ENCODE measurements at regions not wholly inside any gene's neighbourhood (a gene's known extent, or its start where the extent isn't known, plus 50 kb on each side); places are given as distances from the start of the nearest gene placed in this dataset.

GRCh38 chr3:69456631-69457030 lies 70.7 kb upstream of the FRMD4B start:
- no peak for TF ChIP-seq GATA2 (IDR thresholded peaks at IDR 0.05; ENCODE audit: low read depth, low read length)
- no peak for TF ChIP-seq GATA3 (IDR thresholded peaks at IDR 0.05; ENCODE audit: low read depth, low read length)

Data from SH-SY5Y (cell line).